HEK293 (cell line): ENCODE measurements at regions not wholly inside any gene's neighbourhood (a gene's known extent, or its start where the extent isn't known, plus 50 kb on each side); places are given as distances from the start of the nearest gene placed in this dataset.

Experiments
- CTCF ChIA-PET: fragments of 350-600 bp; formaldehyde crosslinking; extraction: SDS; loops from one replicate; lab custom pipeline; 2021; ENCODE audit warnings: antibody characterized with exemption; lab: Yijun Ruan, JAX
- POLR2A ChIA-PET: fragments of 300-600 bp; formaldehyde crosslinking; extraction: SDS; loops from one replicate; lab custom pipeline; 2020; ENCODE audit warnings: antibody characterized with exemption, inconsistent platforms; lab: Yijun Ruan, JAX
- H3K27ac ChIP-seq: fragments of 200-500 bp; sonication (Bioruptor generic); 2 replicates; pipeline ENCODE4 v1.5.1; 2014; ENCODE audit warnings: low read depth, low read length, control low read depth, inconsistent platforms; ENCODE audit errors: extremely low read depth
- H3K36me3 ChIP-seq, 2 experiments: fragments of 200-500 bp in 1 of 2; sonication (Bioruptor generic) in 1 of 2; 1 replicate in 1 of 2; 2 replicates in 1 of 2; pipeline ENCODE4 v1.5.1; 2014 to 2017; ENCODE audit warnings: inconsistent platforms in 2 of 2, low read length in 2 of 2; ENCODE audit not compliant: control insufficient read depth in 2 of 2, insufficient read depth in 1 of 2
- H3K4me1 ChIP-seq: fragments of 200-500 bp; sonication (Bioruptor generic); 2 replicates; pipeline ENCODE4 v1.5.1; 2014; ENCODE audit warnings: mild to moderate bottlenecking, low read length, inconsistent platforms; ENCODE audit not compliant: control insufficient read depth, insufficient read depth
- H3K4me3 ChIP-seq: 2 replicates; pipeline ENCODE4 v1.5.1; 2011; ENCODE audit warnings: low read depth, mild to moderate bottlenecking, control low read depth, low read length, moderate library complexity
- H3K9me3 ChIP-seq: fragments of 200-500 bp; sonication (Bioruptor generic); 2 replicates; pipeline ENCODE4 v1.5.1; 2014; ENCODE audit warnings: low read depth, low read length, inconsistent platforms; ENCODE audit not compliant: control insufficient read depth, insufficient read depth
- GLIS1 ChIP-seq: fragments of 450-650 bp; formaldehyde crosslinking; IDR thresholded peaks from 2 replicates; pipeline ENCODE4 v1.5.1; 2016; ENCODE audit warnings: missing biosample characterization, missing genetic modification characterization
- HOXA7 ChIP-seq: sonication (generic); formaldehyde crosslinking; IDR thresholded peaks from 2 replicates; pipeline ENCODE4 v1.8.1; 2022; ENCODE audit warnings: missing genetic modification reagents, borderline replicate concordance
- IKZF3 ChIP-seq: fragments of 450-650 bp; IDR thresholded peaks from 2 replicates; pipeline ENCODE4 v1.5.0; 2018; ENCODE audit warnings: missing biosample characterization, mild to moderate bottlenecking, missing genetic modification characterization, moderate library complexity
- KLF16 ChIP-seq: fragments of 450-650 bp; formaldehyde crosslinking; IDR thresholded peaks from 2 replicates; pipeline ENCODE4 v1.5.1; 2017; ENCODE audit warnings: missing biosample characterization, missing genetic modification characterization
- WT1 ChIP-seq: fragments of 450-650 bp; formaldehyde crosslinking; IDR thresholded peaks from 2 replicates; pipeline ENCODE4 v1.5.1; 2016; ENCODE audit warnings: missing biosample characterization, missing genetic modification characterization
- ZIC2 ChIP-seq: fragments of 450-650 bp; formaldehyde crosslinking; IDR thresholded peaks from 2 replicates; pipeline ENCODE4 v1.5.1; 2016; ENCODE audit warnings: missing biosample characterization, missing genetic modification characterization
- ZNF140 ChIP-seq: fragments of 450-650 bp; formaldehyde crosslinking; IDR thresholded peaks from 2 replicates; pipeline ENCODE4 v1.5.1; 2016; ENCODE audit warnings: missing biosample characterization, missing genetic modification characterization
- ZNF155 ChIP-seq: fragments of 450-650 bp; formaldehyde crosslinking; IDR thresholded peaks from 2 replicates; pipeline ENCODE4 v1.5.1; 2016; ENCODE audit warnings: missing biosample characterization, missing genetic modification characterization
- ZNF16 ChIP-seq: fragments of 450-650 bp; formaldehyde crosslinking; IDR thresholded peaks from 2 replicates; pipeline ENCODE4 v1.5.1; 2016; ENCODE audit warnings: low read depth, missing biosample characterization, missing genetic modification characterization
- ZNF211 ChIP-seq: fragments of 450-650 bp; formaldehyde crosslinking; IDR thresholded peaks from 2 replicates; pipeline ENCODE4 v1.5.1; 2016; ENCODE audit warnings: low read depth, missing biosample characterization, missing genetic modification characterization
- ZNF324 ChIP-seq: fragments of 450-650 bp; formaldehyde crosslinking; IDR thresholded peaks from 2 replicates; pipeline ENCODE4 v1.5.1; 2016; ENCODE audit warnings: missing biosample characterization, missing genetic modification characterization
- ZNF366 ChIP-seq: fragments of 450-650 bp; formaldehyde crosslinking; conservative IDR thresholded peaks from 2 replicates; pipeline ENCODE4 v1.5.1; 2016; ENCODE audit warnings: missing biosample characterization, missing genetic modification characterization
- ZNF433 ChIP-seq: fragments of 450-650 bp; formaldehyde crosslinking; IDR thresholded peaks from 2 replicates; pipeline ENCODE4 v1.5.1; 2016; ENCODE audit warnings: missing biosample characterization, missing genetic modification characterization, low read depth
- ZNF610 ChIP-seq: fragments of 450-650 bp; formaldehyde crosslinking; IDR thresholded peaks from 2 replicates; pipeline ENCODE4 v1.5.1; 2016; ENCODE audit warnings: missing biosample characterization, missing genetic modification characterization, borderline replicate concordance
- ZNF660 ChIP-seq: fragments of 450-650 bp; IDR thresholded peaks from 2 replicates; pipeline ENCODE4 v1.5.1; 2018; ENCODE audit warnings: missing biosample characterization, mild to moderate bottlenecking, missing genetic modification characterization
- ZNF843 ChIP-seq: fragments of 450-650 bp; formaldehyde crosslinking; IDR thresholded peaks from 2 replicates; pipeline ENCODE4 v1.5.1; 2016; ENCODE audit warnings: missing biosample characterization, missing genetic modification characterization
- ZXDB ChIP-seq: fragments of 450-650 bp; formaldehyde crosslinking; IDR thresholded peaks from 2 replicates; pipeline ENCODE4 v1.5.1; 2016; ENCODE audit warnings: missing biosample characterization, missing genetic modification characterization
- TF ChIP-seq, protein P1 (sequence below): fragments of 450-650 bp; formaldehyde crosslinking; IDR thresholded peaks from 2 replicates; pipeline ENCODE4 v1.5.1; 2016; ENCODE audit warnings: missing biosample characterization, missing genetic modification characterization
- TF ChIP-seq, protein P2 (sequence below): fragments of 450-650 bp; formaldehyde crosslinking; IDR thresholded peaks from 2 replicates; pipeline ENCODE4 v1.5.1; 2017; ENCODE audit warnings: missing biosample characterization, missing genetic modification characterization
- TF ChIP-seq, protein P3 (sequence below): fragments of 450-650 bp; formaldehyde crosslinking; IDR thresholded peaks from 2 replicates; pipeline ENCODE4 v1.5.1; 2016; ENCODE audit warnings: missing biosample characterization, missing genetic modification characterization
- TF ChIP-seq, protein P4 (sequence below): fragments of 450-650 bp; formaldehyde crosslinking; IDR thresholded peaks from 2 replicates; pipeline ENCODE4; 2016; ENCODE audit warnings: missing biosample characterization, missing genetic modification characterization
- TF ChIP-seq, protein P5 (sequence below): IDR thresholded peaks from 2 replicates; pipeline ENCODE4 v1.6.1; 2011; ENCODE audit warnings: mild to moderate bottlenecking, low read depth, low read length, borderline replicate concordance
- TF ChIP-seq, protein P6 (sequence below): fragments of 450-650 bp; formaldehyde crosslinking; IDR thresholded peaks from 2 replicates; pipeline ENCODE4 v1.5.1; 2017; ENCODE audit warnings: missing biosample characterization, missing genetic modification characterization

DNA sequence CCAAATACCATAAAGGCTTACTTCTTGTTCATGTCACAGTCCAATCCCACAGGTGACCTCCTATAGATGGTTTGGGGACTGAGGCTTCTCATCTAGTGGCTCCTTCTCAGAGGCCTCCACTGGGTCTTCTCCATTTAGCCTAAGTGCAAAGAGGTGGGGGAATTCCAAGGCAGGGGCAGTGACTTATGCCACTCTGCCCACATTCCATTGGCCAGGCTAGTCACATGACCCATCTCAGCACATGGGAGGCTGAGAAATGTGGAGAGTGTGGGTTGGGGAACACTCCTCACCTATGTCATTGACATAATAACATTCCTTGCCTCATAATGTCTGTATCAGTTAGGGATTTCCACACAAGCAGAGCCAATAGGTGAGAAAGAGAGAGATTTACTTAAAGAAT is 104.3 kb upstream of the PLXNA4 start:
- Histone ChIP-seq H3K4me1 (no peaks in the 10 kb centered on the region), H3K36me3 (no peaks in the 10 kb centered on the region), H3K9me3 (no peaks in the 10 kb centered on the region), H3K27ac (no peak overlapping the region), H3K4me3 (no peak overlapping the region)
- TF ChIP-seq HOXA7 (CRISPR knock-in tag) (no peak), IKZF3 (tag by site-specific recombination) (no peak), ZIC2 (tag by site-specific recombination) (no peak), ZNF610 (tag by site-specific recombination) (no peak), ZXDB (tag by site-specific recombination) (no peak), ZNF843 (tag by site-specific recombination) (no peak), ZNF433 (tag by site-specific recombination) (no peak), ZNF366 (tag by site-specific recombination) (no peak), ZNF140 (tag by site-specific recombination) (no peak)
- TF ChIP-seq, protein P1, sequence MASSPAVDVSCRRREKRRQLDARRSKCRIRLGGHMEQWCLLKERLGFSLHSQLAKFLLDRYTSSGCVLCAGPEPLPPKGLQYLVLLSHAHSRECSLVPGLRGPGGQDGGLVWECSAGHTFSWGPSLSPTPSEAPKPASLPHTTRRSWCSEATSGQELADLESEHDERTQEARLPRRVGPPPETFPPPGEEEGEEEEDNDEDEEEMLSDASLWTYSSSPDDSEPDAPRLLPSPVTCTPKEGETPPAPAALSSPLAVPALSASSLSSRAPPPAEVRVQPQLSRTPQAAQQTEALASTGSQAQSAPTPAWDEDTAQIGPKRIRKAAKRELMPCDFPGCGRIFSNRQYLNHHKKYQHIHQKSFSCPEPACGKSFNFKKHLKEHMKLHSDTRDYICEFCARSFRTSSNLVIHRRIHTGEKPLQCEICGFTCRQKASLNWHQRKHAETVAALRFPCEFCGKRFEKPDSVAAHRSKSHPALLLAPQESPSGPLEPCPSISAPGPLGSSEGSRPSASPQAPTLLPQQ (tag by site-specific recombination) = no peak
- TF ChIP-seq, protein P2, sequence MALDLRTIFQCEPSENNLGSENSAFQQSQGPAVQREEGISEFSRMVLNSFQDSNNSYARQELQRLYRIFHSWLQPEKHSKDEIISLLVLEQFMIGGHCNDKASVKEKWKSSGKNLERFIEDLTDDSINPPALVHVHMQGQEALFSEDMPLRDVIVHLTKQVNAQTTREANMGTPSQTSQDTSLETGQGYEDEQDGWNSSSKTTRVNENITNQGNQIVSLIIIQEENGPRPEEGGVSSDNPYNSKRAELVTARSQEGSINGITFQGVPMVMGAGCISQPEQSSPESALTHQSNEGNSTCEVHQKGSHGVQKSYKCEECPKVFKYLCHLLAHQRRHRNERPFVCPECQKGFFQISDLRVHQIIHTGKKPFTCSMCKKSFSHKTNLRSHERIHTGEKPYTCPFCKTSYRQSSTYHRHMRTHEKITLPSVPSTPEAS = no peak
- CTCF ChIA-PET = no interaction called here
- POLR2A ChIA-PET = no interaction called here

DNA sequence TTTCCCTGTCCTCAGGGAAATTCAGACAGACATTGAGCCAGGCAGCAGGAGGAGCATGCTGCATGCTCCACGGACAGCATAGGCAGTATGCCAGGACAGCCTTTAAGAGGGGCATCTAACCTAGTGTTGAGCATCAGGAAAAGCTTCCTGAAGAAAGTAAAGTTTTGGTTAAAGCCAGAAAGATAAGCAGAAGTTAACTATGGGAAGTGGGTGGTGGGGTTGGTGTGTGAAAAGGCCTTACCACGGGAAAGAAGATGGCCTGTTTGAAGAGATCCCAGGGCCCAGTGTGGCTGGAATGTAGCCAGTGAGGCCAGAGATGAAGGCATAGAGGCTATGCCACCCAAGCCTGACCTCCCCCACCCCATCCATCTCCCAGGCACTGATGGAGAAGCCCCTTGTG is 102.4 kb upstream of the PLXNA4 start:
- no peak for TF ChIP-seq ZNF155 (tag by site-specific recombination)
- ChIA-PET CTCF (interaction anchor here (0.6 to 1.3 kb wide), 2 partner anchors 24 to 121 kb away, joined by 3 read pairs; no protein-coding TSS in a partner anchor), POLR2A (no interaction called here)
- no peak overlapping the region for H3K27ac ChIP-seq
- H3K36me3 ChIP-seq = no peaks in the 10 kb centered on the region
- no peak overlapping the region for H3K4me3 ChIP-seq
- no peaks in the 10 kb centered on the region for H3K9me3 ChIP-seq
- no peaks in the 10 kb centered on the region for H3K4me1 ChIP-seq

DNA sequence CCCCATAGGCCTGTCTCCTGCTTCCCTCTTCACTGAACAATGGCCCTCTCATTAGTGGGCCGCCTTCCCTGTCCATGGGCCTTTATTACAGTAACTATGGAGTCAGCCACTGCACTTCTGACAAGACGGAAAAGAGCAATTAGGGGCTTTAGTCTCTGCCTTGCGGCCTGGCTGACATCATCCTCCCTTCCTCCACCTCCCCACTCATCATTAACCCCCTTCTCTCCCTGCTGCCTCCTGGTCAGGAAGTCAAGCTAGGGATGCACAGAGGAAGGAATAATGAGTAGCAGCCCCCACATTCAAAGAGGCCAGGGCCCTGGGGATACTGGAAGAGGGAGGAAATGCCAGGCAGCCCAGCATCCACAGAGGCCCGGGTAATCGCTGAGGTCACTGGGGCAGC is 101.6 kb upstream of the PLXNA4 start:
- Histone ChIP-seq H3K4me3 (no peak overlapping the region), H3K27ac (no peak overlapping the region), H3K9me3 (no peaks in the 10 kb centered on the region), H3K4me1 (no peaks in the 10 kb centered on the region), H3K36me3 (no peaks in the 10 kb centered on the region)
- ChIA-PET CTCF (interaction anchor here (0.6 kb wide), 1 partner anchor 120 kb away, joined by 3 read pairs; no protein-coding TSS in a partner anchor), POLR2A (no interaction called here)
- TF ChIP-seq WT1 (tag by site-specific recombination) (no peak), ZNF660 (tag by site-specific recombination) (no peak), KLF16 (tag by site-specific recombination) (no peak), GLIS1 (tag by site-specific recombination) (no peak), ZNF324 (tag by site-specific recombination) (no peak), ZNF16 (tag by site-specific recombination) (no peak), ZNF211 (tag by site-specific recombination) (no peak)
- TF ChIP-seq, protein P3, sequence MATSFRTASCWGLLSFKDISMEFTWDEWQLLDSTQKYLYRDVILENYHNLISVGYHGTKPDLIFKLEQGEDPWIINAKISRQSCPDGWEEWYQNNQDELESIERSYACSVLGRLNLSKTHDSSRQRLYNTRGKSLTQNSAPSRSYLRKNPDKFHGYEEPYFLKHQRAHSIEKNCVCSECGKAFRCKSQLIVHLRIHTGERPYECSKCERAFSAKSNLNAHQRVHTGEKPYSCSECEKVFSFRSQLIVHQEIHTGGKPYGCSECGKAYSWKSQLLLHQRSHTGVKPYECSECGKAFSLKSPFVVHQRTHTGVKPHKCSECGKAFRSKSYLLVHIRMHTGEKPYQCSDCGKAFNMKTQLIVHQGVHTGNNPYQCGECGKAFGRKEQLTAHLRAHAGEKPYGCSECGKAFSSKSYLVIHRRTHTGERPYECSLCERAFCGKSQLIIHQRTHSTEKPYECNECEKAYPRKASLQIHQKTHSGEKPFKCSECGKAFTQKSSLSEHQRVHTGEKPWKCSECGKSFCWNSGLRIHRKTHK = no peak
- TF ChIP-seq, protein P4, sequence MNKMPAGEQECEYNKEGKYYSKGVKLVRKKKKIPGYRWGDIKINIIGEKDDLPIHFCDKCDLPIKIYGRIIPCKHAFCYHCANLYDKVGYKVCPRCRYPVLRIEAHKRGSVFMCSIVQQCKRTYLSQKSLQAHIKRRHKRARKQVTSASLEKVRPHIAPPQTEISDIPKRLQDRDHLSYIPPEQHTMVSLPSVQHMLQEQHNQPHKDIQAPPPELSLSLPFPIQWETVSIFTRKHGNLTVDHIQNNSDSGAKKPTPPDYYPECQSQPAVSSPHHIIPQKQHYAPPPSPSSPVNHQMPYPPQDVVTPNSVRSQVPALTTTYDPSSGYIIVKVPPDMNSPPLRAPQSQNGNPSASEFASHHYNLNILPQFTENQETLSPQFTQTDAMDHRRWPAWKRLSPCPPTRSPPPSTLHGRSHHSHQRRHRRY (tag by site-specific recombination) = no peak
- TF ChIP-seq, protein P5, sequence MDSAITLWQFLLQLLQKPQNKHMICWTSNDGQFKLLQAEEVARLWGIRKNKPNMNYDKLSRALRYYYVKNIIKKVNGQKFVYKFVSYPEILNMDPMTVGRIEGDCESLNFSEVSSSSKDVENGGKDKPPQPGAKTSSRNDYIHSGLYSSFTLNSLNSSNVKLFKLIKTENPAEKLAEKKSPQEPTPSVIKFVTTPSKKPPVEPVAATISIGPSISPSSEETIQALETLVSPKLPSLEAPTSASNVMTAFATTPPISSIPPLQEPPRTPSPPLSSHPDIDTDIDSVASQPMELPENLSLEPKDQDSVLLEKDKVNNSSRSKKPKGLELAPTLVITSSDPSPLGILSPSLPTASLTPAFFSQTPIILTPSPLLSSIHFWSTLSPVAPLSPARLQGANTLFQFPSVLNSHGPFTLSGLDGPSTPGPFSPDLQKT = no peak
- TF ChIP-seq, protein P6, sequence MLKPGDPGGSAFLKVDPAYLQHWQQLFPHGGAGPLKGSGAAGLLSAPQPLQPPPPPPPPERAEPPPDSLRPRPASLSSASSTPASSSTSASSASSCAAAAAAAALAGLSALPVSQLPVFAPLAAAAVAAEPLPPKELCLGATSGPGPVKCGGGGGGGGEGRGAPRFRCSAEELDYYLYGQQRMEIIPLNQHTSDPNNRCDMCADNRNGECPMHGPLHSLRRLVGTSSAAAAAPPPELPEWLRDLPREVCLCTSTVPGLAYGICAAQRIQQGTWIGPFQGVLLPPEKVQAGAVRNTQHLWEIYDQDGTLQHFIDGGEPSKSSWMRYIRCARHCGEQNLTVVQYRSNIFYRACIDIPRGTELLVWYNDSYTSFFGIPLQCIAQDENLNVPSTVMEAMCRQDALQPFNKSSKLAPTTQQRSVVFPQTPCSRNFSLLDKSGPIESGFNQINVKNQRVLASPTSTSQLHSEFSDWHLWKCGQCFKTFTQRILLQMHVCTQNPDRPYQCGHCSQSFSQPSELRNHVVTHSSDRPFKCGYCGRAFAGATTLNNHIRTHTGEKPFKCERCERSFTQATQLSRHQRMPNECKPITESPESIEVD (tag by site-specific recombination) = no peak
